Neural cell (in vitro differentiated cells): ENCODE measurements at regions not wholly inside any gene's neighbourhood (a gene's known extent, or its start where the extent isn't known, plus 50 kb on each side); places are given as distances from the start of the nearest gene placed in this dataset.

Experiments
- EP300 ChIP-seq: fragments of 450-650 bp; conservative IDR thresholded peaks from 2 replicates; pipeline ENCODE4 v1.6.1; 2014; ENCODE audit warnings: antibody characterized with exemption, mild to moderate bottlenecking, moderate library complexity; ENCODE audit not compliant: poor library complexity, severe bottlenecking
- EZH2 ChIP-seq: fragments of 200-600, 300-800 bp; shearing (Covaris generic), sonication (generic); IDR thresholded peaks from 2 replicates; pipeline ENCODE4 v1.6.1; 2014; ENCODE audit warnings: antibody characterized with exemption, low read length, borderline replicate concordance, mild to moderate bottlenecking; ENCODE audit not compliant: insufficient read depth, poor library complexity, severe bottlenecking

DNA sequence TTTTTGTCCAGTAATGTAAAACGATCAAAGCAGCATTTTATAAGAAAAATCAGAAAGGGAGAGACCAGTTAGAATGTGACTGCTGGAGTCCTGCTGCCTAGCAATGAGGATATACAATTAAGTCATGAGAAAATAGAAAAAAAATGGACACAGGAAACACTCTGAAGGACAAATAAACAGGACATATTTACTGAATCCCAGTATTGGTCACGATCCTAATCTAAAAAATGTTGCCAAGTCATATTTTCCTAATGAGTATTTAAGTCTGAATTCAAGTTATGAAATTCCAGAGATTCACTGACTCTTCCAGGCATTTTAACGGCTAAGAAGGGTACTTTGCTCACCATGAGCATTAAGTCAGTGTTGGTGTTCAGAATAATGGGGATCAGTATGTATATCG lies 154.3 kb upstream of the CCDC54 start:
- TF ChIP-seq EP300 (no peak), EZH2 (no peak)
